ENCODE measurements at regions not wholly inside any gene's neighbourhood (a gene's known extent, or its start where the extent isn't known, plus 50 kb on each side); places are given as distances from the start of the nearest gene placed in this dataset.

DNA sequence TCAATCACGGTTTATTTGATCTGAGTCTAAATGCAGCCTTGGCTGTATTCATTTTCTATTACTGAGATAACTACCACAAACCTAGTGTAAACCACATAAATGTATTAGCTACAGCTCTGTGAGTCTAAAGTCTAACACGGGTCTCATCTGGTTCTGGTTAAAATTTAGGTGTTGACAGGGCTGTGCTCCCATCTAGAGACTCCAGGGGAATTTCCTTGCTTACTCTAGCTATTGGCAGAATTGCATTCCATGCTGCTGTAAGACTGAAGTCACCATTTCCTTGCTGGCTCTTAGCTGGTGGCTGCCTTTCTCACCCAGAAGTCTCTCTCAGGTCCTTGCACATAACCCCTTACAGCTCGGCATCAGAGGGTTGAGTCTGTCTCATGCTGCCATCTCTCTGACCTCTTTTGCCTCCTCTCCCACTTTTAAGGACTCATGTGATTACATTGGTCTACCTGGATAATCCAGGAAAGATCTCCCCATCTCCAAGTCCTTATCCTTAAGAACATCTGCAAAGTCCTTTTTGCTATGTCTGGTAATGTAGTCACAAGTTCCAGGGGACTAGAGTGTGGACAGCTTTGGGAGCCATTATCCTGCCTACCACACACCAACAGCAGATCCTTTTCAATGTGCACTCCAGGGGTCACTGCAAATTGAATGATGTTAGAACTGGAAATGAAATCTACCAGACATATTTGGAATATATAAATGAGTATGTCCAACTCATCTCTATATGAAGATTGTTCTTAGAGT lies 207.0 kb upstream of the AGAP1 start:
- H3K4me1 Mint-ChIP-seq: no peaks in the 10 kb centered on the region
- ATAC-seq (replicated peaks in 1 of 4): no peak
- H3K9me3 Mint-ChIP-seq: peaks cover 0 to 7% (median 0%) of the 10 kb centered on the region in 3 donors
- no peak overlapping the region for H3K27ac Mint-ChIP-seq
- no peak overlapping the region for H3K4me3 Mint-ChIP-seq
- WGBS (ENCODE audit: insufficient coverage): 100% methylated on average over 1 of the region's 3 CpGs
- no peak overlapping the region for H3K4me3 ChIP-seq (ENCODE audit: control insufficient read depth in 1 of 2, extremely low read depth in 1 of 2, low read length in 1 of 2)
- peaks cover 0 to 14% of the 10 kb centered on the region in 2 experiments for H3K27me3 ChIP-seq (replicated peaks in 1 of 2; ENCODE audit: control insufficient read depth in 2 of 2, extremely low read depth in 1 of 2, insufficient read depth in 2 of 2, low read length in 1 of 2)
- CTCF ChIA-PET: no interaction called here
- no peaks in the 10 kb centered on the region for H3K9me3 ChIP-seq
- no peaks in the 10 kb centered on the region for H3K36me3 Mint-ChIP-seq
- H3K27me3 Mint-ChIP-seq: peaks cover 17 to 32% of the 10 kb centered on the region in 2 donors
- no peaks in the 10 kb centered on the region for H3K4me1 ChIP-seq (ENCODE audit: control insufficient read depth in 1 of 2, extremely low read depth in 1 of 2, insufficient read depth in 2 of 2, low read length in 2 of 2)
- no peaks in the 10 kb centered on the region for H3K36me3 ChIP-seq (ENCODE audit: control insufficient read depth in 2 of 2, extremely low read depth in 1 of 2, insufficient read depth in 1 of 2, low read length in 1 of 2)
- no peak overlapping the region for H3K27ac ChIP-seq (ENCODE audit: low read length)
- POLR2A ChIA-PET: no interaction called here
- DNase-seq: no peak

GRCh38 chr2:235287375-235287733 lies 206.5 kb upstream of the AGAP1 start:
- no peaks in the 10 kb centered on the region for H3K4me1 ChIP-seq (ENCODE audit: control insufficient read depth in 1 of 2, extremely low read depth in 1 of 2, insufficient read depth in 2 of 2, low read length in 2 of 2)
- Mint-ChIP-seq H3K4me1 (no peaks in the 10 kb centered on the region), H3K36me3 (no peaks in the 10 kb centered on the region), H3K27me3 (peaks cover 17 to 34% of the 10 kb centered on the region in 2 donors), H3K9me3 (peaks cover 0 to 5% (median 0%) of the 10 kb centered on the region in 3 donors), H3K27ac (no peak overlapping the region), H3K4me3 (no peak overlapping the region)
- CTCF ChIA-PET: no interaction called here
- DNase-seq (no peak), ATAC-seq (replicated peaks in 1 of 4) (no peak)
- H3K36me3 ChIP-seq (ENCODE audit: control insufficient read depth in 2 of 2, extremely low read depth in 1 of 2, insufficient read depth in 1 of 2, low read length in 1 of 2): no peaks in the 10 kb centered on the region
- H3K27me3 ChIP-seq (replicated peaks in 1 of 2; ENCODE audit: control insufficient read depth in 2 of 2, extremely low read depth in 1 of 2, insufficient read depth in 2 of 2, low read length in 1 of 2): peaks cover 0 to 14% of the 10 kb centered on the region in 2 experiments
- WGBS (ENCODE audit: insufficient coverage): 80% methylated on average over 3 of the region's 6 CpGs
- no peak overlapping the region for H3K27ac ChIP-seq (ENCODE audit: low read length)
- H3K4me3 ChIP-seq (ENCODE audit: control insufficient read depth in 1 of 2, extremely low read depth in 1 of 2, low read length in 1 of 2): no peak overlapping the region
- POLR2A ChIA-PET: no interaction called here
- no peaks in the 10 kb centered on the region for H3K9me3 ChIP-seq

DNA sequence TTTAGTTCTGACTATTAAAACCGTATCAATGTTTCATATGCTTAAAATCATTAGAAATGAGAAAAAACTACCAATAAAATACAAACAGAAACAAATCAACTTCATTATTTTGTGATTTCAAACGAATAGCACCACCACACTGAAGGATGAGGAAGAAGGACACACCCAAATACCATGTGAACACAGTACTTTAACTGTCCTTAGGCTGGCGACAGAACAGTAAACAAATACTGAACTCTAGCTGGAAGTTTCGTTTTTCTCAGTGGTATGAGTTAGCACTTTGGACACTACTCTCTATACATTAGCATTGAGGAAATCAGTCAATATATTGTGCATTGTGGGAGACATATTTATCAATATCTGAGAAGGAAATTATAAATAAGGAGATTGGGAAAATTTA lies 202.4 kb upstream of the AGAP1 start:
- Histone ChIP-seq H3K36me3 (ENCODE audit: control insufficient read depth in 2 of 2, extremely low read depth in 1 of 2, insufficient read depth in 1 of 2, low read length in 1 of 2) (no peaks in the 10 kb centered on the region), H3K27ac (ENCODE audit: low read length) (no peak overlapping the region), H3K4me1 (ENCODE audit: control insufficient read depth in 1 of 2, extremely low read depth in 1 of 2, insufficient read depth in 2 of 2, low read length in 2 of 2) (no peaks in the 10 kb centered on the region), H3K9me3 (no peaks in the 10 kb centered on the region), H3K27me3 (replicated peaks in 1 of 2; ENCODE audit: control insufficient read depth in 2 of 2, extremely low read depth in 1 of 2, insufficient read depth in 2 of 2, low read length in 1 of 2) (peaks cover 0 to 6% of the 10 kb centered on the region in 2 experiments), H3K4me3 (ENCODE audit: control insufficient read depth in 1 of 2, extremely low read depth in 1 of 2, low read length in 1 of 2) (no peak overlapping the region)
- H3K27ac Mint-ChIP-seq: no peak overlapping the region
- ChIA-PET POLR2A (no interaction called here), CTCF (no interaction called here)
- DNase-seq (no peak), ATAC-seq (replicated peaks in 1 of 4) (no peak)
- no peak overlapping the region for H3K4me3 Mint-ChIP-seq
- H3K36me3 Mint-ChIP-seq: no peaks in the 10 kb centered on the region
- no peaks in the 10 kb centered on the region for H3K4me1 Mint-ChIP-seq
- no CpG with 5 or more reads among the region's 4 CpGs for WGBS (ENCODE audit: insufficient coverage)
- H3K27me3 Mint-ChIP-seq: peaks cover 10 to 26% of the 10 kb centered on the region in 2 donors
- H3K9me3 Mint-ChIP-seq: no peaks in the 10 kb centered on the region

- no peaks in the 10 kb centered on the region for H3K4me1 Mint-ChIP-seq
- no peak overlapping the region for H3K27ac Mint-ChIP-seq
- 90% methylated on average over 6 of the region's 8 CpGs for WGBS (ENCODE audit: insufficient coverage)
- H3K4me3 Mint-ChIP-seq: no peak overlapping the region
- peaks cover 0 to 3% of the 10 kb centered on the region in 2 experiments for H3K27me3 ChIP-seq (replicated peaks in 1 of 2; ENCODE audit: control insufficient read depth in 2 of 2, extremely low read depth in 1 of 2, insufficient read depth in 2 of 2, low read length in 1 of 2)
- no peak overlapping the region for H3K27ac ChIP-seq (ENCODE audit: low read length)
- CTCF ChIA-PET: no interaction called here
- peaks cover 0 to 6% (median 0%) of the 10 kb centered on the region in 3 donors for H3K9me3 Mint-ChIP-seq
- POLR2A ChIA-PET: interaction anchor here in 1 of 2 donors (0.6 kb wide), 1 partner anchor 1638 kb away, joined by 4 read pairs; no protein-coding TSS in a partner anchor
- H3K36me3 ChIP-seq (ENCODE audit: control insufficient read depth in 2 of 2, extremely low read depth in 1 of 2, insufficient read depth in 1 of 2, low read length in 1 of 2): no peaks in the 10 kb centered on the region
- no peak for ATAC-seq (replicated peaks in 1 of 4)
- no peaks in the 10 kb centered on the region for H3K4me1 ChIP-seq (ENCODE audit: control insufficient read depth in 1 of 2, extremely low read depth in 1 of 2, insufficient read depth in 2 of 2, low read length in 2 of 2)
- no peaks in the 10 kb centered on the region for H3K9me3 ChIP-seq
- H3K27me3 Mint-ChIP-seq: peaks cover 13 to 20% of the 10 kb centered on the region in 2 donors
- no peak for DNase-seq
- no peaks in the 10 kb centered on the region for H3K36me3 Mint-ChIP-seq
- no peak overlapping the region for H3K4me3 ChIP-seq (ENCODE audit: control insufficient read depth in 1 of 2, extremely low read depth in 1 of 2, low read length in 1 of 2)
Observed at GRCh38 chr2:235293061-235293460, 200.8 kb upstream of the AGAP1 start.

GRCh38 chr2:235295831-235296230 lies 198.0 kb upstream of the AGAP1 start:
- POLR2A ChIA-PET: no interaction called here
- Mint-ChIP-seq H3K36me3 (no peaks in the 10 kb centered on the region), H3K27ac (no peak overlapping the region), H3K4me3 (no peak overlapping the region), H3K4me1 (no peaks in the 10 kb centered on the region), H3K9me3 (peaks cover 0 to 6% (median 0%) of the 10 kb centered on the region in 3 donors), H3K27me3 (peaks cover 8 to 10% of the 10 kb centered on the region in 2 donors)
- H3K27me3 ChIP-seq (replicated peaks in 1 of 2; ENCODE audit: control insufficient read depth in 2 of 2, extremely low read depth in 1 of 2, insufficient read depth in 2 of 2, low read length in 1 of 2): peaks cover 0 to 6% of the 10 kb centered on the region in 2 experiments
- no peaks in the 10 kb centered on the region for H3K36me3 ChIP-seq (ENCODE audit: control insufficient read depth in 2 of 2, extremely low read depth in 1 of 2, insufficient read depth in 1 of 2, low read length in 1 of 2)
- H3K4me1 ChIP-seq (ENCODE audit: control insufficient read depth in 1 of 2, extremely low read depth in 1 of 2, insufficient read depth in 2 of 2, low read length in 2 of 2): no peaks in the 10 kb centered on the region
- H3K9me3 ChIP-seq: no peaks in the 10 kb centered on the region
- ATAC-seq (replicated peaks in 1 of 4) (no peak), DNase-seq (no peak)
- WGBS (ENCODE audit: insufficient coverage): 65% methylated on average over 3 of the region's 4 CpGs
- CTCF ChIA-PET: no interaction called here
- no peak overlapping the region for H3K27ac ChIP-seq (ENCODE audit: low read length)
- no peak overlapping the region for H3K4me3 ChIP-seq (ENCODE audit: control insufficient read depth in 1 of 2, extremely low read depth in 1 of 2, low read length in 1 of 2)

GRCh38 chr2:235300368-235301201 lies 193.3 kb upstream of the AGAP1 start:
- ChIA-PET POLR2A (no interaction called here), CTCF (no interaction called here)
- Histone ChIP-seq H3K9me3 (no peaks in the 10 kb centered on the region), H3K27ac (ENCODE audit: low read length) (no peak overlapping the region), H3K27me3 (replicated peaks in 1 of 2; ENCODE audit: control insufficient read depth in 2 of 2, extremely low read depth in 1 of 2, insufficient read depth in 2 of 2, low read length in 1 of 2) (peaks cover 0 to 21% of the 10 kb centered on the region in 2 experiments), H3K4me3 (ENCODE audit: control insufficient read depth in 1 of 2, extremely low read depth in 1 of 2, low read length in 1 of 2) (no peak overlapping the region), H3K36me3 (ENCODE audit: control insufficient read depth in 2 of 2, extremely low read depth in 1 of 2, insufficient read depth in 1 of 2, low read length in 1 of 2) (no peaks in the 10 kb centered on the region), H3K4me1 (ENCODE audit: control insufficient read depth in 1 of 2, extremely low read depth in 1 of 2, insufficient read depth in 2 of 2, low read length in 2 of 2) (no peaks in the 10 kb centered on the region)
- ATAC-seq (replicated peaks in 1 of 4): no peak
- H3K36me3 Mint-ChIP-seq: no peaks in the 10 kb centered on the region
- peaks cover 18 to 24% of the 10 kb centered on the region in 2 donors for H3K27me3 Mint-ChIP-seq
- no peaks in the 10 kb centered on the region for H3K4me1 Mint-ChIP-seq
- no peak overlapping the region for H3K27ac Mint-ChIP-seq
- H3K4me3 Mint-ChIP-seq: no peak overlapping the region
- DNase-seq: no peak
- H3K9me3 Mint-ChIP-seq: peaks cover 0 to 6% (median 0%) of the 10 kb centered on the region in 3 donors
- 73% methylated on average over 10 of the region's 16 CpGs for WGBS (ENCODE audit: insufficient coverage)
